ENCODE measurements at regions not wholly inside any gene's neighbourhood (a gene's known extent, or its start where the extent isn't known, plus 50 kb on each side); places are given as distances from the start of the nearest gene placed in this dataset.
"Not testable (repeated sequence)": the region's sequence is repeated elsewhere in the genome, so short reads cannot be mapped to it uniquely, and the experiment has no call there.

DNA sequence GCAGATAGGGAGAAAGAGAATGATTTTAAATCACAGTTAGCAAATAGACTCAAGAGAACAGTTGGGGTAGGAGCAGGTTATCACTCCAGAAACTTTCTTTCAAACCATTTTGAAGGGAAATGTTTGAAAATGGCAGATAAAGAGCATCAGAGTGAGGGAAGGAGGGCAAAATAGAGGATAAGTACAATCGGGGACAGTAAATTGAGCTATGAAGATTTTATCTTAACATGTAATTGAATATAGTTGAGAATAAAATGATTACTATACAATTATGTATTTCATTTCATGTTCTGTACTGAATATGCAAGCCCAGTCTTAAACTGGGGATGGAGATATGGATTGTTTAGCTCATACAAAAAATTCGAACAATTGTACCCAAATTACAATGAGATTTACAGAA is 54.0 kb downstream of the MAP10 start:
- intact Hi-C loops (cut with DNase I) = no loop called here
- DNase-seq (ENCODE audit: missing footprints) (no peak), ATAC-seq (no peak)

DNA sequence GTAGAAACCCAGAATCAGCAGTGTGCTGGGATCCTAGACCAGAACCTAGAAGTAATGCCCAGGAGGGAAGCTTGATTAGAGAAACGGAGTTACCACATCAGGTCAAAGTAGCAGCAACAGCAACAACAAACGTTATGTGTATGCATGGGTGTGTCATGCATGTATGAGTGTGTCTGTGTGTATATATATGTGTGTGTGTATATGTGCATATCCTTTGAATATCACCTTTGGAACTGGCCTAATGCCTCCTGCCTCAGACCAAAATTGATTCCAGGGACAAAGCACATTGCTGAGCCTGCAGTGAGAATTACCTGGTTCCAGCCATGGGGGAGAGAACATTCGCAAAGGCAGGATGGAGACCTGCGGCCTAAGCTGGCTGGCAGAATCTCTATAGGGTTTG is 55.9 kb downstream of the MAP10 start:
- DNase-seq (ENCODE audit: missing footprints) (no peak), ATAC-seq (no peak)
- intact Hi-C loops (cut with DNase I) = no loop called here

DNA sequence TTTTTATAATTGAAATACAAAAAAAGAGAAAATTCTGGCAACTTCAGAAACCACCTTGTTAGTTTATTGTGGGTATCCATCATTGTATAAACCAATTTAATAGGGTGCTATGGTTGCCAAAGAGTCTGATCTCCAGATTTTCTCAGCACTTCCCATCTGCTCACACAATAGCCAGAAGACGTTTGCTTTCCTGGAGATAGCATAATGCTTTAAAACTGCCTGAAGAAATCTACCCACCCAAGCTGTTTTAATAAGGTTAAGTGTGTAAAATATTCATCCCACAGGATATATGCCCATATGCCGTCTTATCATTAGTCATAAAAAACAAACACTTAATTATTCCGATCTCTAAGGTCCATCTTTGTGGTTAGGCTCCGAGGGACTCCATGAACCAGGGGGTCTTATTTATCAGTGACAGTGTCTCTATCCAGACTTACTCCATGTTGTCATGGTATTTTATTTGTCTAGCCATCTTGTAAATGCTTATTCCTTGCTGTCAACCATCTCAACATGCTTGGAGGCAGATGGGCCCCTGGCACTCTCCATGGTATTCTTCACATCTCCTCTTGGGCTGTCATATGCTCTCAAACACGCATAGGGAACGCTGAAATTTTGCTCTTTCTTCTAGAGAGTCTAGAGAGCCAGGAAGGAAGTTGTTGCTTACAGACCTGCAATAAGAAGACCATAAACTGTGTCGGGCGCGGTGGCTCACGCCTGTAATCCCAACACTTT is 58.5 kb downstream of the MAP10 start:
- ATAC-seq (no peak), DNase-seq (ENCODE audit: missing footprints) (no peak)
- intact Hi-C loops (cut with DNase I) = no loop called here

DNA sequence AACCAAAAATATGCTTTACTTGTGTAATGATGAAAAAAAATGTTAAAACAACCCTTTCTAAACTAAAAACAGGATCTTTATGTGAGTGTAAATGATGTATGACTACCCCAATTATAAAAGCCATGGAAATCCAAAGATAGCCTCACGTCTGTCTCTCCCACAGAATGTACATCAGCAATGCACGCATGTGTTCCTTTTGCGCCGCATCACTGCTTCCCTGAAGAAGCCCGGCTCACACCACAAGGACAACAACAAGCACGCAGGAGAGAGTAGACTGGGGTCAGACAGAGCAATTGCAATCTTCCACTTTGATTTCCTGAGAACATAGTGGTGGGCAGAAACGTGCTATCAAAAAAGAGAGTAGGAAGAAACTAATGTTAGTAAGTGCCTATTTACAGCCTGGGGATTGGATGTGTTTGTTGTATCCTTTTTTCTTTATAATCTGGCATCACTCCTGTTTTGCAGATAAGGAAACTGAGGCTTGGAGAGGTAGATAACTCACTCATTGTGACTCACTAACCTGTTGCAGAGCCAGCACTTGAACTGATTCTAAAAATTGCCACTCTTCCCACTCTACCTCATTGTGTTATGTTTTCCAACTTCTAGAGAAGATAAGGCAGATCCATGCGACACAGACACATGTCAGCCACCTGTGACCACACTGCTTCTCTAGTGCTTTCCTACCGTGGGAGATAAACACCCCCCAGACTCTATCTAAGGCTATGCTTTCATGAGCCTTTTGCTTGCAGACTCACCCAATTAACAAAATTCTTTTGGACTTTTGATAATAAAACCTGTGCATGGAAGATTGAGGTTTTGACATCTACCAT is 60.1 kb downstream of the MAP10 start:
- ATAC-seq (no peak), DNase-seq (ENCODE audit: missing footprints) (no peak)
- intact Hi-C loops (cut with DNase I) = no loop called here

DNA sequence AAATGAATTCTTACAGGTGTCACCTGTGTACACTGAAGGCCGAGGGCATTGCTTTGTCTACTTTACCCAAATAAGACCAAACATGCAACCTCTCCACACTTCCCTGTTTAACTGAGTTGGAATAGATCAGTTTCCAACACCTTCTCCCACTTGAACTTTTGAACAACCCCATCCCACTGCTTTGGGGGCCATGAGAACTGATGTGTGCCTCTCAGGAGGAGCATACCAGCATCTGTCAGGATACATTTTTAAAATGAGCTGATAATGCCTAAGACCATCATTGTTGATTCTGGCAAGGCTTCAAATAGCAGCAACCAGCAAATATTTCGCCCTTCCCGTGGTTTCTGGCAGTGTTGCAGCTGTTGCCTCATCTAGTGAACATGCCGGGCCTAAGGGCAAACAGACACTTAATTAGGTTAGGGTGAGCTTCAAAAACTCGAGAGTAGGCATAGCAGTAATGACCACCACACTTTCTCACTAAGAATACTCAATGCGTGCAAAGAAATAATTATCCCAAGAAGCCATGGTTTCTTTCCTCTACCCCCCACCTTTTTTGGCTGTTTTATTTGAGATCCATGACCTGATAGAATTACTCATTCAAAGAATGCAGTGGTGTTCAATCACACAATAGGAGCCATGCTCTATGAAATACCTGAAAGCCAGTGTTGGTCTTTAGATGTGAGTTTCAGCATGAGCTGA is 63.7 kb downstream of the MAP10 start:
- intact Hi-C loops (cut with DNase I) = no loop called here
- DNase-seq (ENCODE audit: missing footprints) = no peak
- ATAC-seq = no peak

DNA sequence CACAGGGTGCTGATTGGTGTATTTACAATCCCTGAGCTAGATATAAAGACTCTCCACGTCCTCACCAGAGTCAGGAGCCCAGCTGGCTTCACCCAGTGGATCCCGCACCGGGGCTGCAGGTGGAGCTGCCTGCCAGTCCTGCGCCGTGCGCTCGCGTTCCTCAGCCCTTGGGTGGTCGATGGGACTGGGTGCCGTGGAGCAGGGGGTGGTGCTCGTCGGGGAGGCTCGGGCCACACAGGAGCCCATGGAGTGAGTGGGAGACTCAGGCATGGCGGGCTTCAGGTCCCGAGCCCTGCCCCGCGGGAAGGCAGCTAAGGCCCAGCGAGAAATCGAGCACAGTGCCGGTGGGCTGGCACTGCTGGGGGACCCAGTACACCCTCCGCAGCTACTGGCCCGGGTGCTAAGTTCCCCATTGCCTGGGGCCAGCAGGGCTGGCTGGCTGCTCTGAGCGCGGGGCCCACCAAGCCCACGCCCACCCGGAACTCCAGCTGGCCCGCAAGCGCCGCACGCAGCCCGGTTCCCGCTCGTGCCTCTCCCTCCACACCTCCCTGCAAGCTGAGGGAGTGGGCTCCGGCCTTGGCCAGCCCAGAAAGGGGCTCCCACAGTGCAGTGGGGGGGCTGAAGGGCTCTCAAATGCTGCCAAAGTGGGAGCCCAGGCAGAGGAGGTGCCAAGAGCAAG is 66.2 kb downstream of the MAP10 start:
- intact Hi-C loops (cut with DNase I); ATAC-seq; DNase-seq (ENCODE audit: missing footprints): not testable (repeated sequence)

DNA sequence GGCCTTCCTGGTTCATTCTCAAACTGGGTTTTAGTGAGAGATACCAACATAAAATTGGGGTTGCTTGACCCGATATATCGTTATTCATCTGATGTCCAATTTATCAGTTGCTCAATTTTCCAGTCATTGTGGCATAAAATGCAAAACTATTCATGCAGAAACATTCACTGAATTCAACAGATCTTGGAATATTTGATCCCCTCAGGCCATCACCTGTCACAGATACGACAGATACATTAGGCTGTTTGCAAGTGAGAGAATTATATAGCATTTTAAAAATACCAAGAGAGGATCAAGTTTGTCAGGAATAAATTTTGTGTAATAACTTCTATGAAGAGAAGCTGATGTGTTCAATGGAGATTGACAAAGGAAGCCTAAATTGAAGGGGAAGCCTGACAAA is 67.1 kb downstream of the MAP10 start:
- no peak for ATAC-seq
- no peak for DNase-seq (ENCODE audit: missing footprints)
- intact Hi-C loops (cut with DNase I) = no loop called here

DNA sequence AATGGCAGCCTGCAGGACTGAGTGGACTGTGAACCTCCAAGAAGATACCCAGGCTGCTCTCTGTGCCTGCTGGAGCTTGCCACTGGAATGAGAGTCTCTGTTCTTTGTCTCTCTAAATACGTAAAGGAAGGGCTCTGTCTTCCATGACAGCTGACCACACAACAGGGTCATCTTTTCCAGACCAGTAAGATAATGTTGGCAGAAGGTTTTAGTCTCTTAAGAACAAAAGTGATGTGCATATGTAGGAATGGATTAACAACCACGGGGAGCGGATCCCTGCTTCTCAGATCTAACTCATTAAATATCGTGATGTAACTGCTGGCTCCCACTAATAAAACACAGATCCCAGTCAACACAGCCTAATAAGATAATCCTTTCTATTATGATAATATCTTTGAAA is 67.5 kb downstream of the MAP10 start:
- no peak for ATAC-seq
- intact Hi-C loops (cut with DNase I) = no loop called here
- no peak for DNase-seq (ENCODE audit: missing footprints)

DNA sequence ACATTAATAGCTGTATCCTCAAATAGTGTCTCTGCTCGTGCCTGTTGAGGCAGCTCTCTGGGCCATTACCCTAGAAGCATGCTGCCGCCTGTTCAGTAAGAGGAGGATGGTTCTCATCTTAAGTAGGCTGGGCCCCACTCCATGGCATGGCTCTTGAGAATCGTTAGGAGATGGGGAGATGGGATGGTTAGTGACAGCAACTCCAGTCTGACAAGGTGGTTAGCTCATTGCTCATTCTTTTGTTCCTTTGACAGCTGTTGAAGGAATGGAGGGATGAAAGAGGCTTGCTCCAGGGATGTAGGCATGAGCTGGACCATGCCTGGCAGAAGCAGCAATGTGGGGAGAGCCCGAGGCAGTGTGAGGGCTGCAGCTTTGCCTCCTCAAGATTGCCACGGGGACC is 68.2 kb downstream of the MAP10 start:
- intact Hi-C loops (cut with DNase I) = no loop called here
- ATAC-seq (no peak), DNase-seq (ENCODE audit: missing footprints) (no peak)

DNA sequence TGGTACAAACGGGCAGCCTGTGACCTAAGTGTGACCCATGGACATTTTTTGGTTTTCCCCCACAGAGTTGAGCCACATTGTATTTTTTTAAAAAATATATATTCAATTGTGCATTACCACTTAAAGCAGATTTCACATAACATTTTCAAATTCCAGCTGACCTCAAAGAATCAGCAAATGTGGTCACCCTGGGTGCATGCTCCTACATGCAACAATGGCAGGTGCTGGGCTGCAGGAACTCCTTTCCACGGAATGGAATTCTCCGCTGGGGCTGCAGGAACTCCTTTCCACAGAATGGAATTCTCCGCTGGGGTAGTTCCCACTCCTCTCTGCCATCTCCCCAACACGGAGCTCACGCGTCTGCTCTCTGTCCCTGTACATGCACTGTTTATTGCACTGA is 68.7 kb downstream of the MAP10 start:
- intact Hi-C loops (cut with DNase I) = no loop called here

DNA sequence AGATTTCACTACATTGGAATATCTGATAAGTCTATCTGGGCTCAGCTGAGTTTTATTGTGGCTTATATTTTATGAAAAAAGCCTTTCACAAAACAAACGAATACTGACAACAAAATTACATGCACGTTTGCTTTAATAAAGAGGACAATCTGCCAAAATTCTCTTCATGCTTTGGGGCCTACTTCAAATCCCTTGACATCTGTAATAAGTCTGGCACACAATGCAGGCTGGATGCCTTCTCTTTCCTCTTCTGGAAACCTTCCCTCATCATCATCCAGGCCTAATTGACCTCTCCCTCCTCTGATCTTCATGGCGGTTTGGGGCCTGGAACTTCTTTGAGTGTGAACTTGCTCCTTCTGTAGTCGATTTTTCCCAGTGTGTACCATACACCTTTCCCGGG is 70.3 kb downstream of the MAP10 start:
- ATAC-seq (no peak), DNase-seq (ENCODE audit: missing footprints) (no peak)
- intact Hi-C loops (cut with DNase I) = no loop called here

More for the DNA sequence above, 68.7 kb downstream of the MAP10 start:
- no peak for DNase-seq (ENCODE audit: missing footprints)
- ATAC-seq = no peak

DNA sequence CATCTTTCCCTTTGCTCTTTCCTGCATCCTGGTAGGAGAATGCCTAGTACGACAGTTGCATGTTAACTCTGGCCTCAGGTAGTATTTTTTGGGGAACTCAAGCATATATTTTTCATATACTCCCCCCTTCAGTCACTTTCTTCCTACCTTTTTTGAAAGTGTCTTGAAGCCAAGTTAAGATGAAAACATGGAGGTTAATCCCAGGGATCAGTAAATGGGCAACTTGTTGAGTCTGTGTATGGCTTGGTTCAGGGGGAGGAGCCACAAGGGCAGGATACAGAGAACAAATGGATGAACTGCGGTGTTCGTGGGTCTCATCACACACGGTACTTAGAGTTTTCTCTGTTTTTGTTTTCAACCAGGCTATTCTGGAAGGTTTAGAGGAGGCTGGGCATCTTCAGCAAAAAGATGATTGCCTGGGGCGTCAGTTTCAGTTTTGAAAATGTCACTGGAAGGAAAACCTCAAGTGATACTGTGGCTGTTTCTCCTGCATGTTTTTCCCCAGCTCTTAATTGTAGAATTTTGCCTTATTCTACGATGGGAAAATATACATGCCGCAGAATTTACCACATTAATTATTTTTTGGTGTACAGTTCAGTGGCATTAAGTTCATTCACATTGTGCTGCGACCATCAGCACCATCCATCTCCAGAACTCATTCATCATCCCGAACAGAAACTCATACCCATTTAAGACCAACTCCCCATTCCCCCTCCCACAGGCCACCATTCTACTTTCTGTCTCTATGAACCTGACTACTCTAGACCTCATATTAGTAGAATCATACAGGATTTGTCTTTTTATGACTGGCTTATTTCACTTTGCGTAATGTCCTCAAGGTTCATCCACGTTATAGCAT is 71.5 kb downstream of the MAP10 start:
- intact Hi-C loops (cut with DNase I) = no loop called here
- no peak for DNase-seq (ENCODE audit: missing footprints)

DNA sequence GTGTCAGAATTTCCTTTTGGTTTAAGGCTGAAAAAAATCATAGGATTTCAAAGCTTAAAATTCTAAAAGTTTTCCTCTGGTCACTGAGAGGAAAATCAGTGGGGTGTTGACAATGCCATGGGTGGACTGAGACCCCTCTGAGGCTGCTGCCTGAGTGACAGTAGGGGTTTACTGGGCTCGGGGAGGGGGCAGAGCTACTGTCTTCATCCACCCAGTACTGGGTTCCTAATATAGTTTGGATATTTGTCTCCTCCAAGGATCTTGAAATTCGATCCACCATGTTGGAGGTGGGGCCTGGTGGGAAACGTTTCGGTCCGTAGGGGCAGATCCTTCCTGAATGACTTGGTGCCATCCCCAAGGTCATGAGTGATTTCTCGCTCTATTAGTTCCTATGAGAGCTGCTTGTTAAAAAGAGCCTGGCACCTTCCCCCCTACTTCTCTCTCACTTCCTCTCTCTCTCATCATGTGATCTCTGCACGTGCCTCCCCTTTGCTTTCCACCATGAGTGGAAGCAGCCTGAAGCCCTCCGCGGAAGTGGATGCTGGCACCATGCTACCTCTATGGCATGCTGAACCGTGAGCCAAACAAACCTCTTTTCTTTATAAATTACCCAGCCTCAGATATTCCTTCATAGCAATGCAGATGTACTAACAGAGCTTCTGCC is 72.3 kb downstream of the MAP10 start:
- DNase-seq (ENCODE audit: missing footprints) = no peak
- intact Hi-C loops (cut with DNase I) = no loop called here
- ATAC-seq = no peak

More for the DNA sequence above, 71.5 kb downstream of the MAP10 start:
- no peak for ATAC-seq

DNA sequence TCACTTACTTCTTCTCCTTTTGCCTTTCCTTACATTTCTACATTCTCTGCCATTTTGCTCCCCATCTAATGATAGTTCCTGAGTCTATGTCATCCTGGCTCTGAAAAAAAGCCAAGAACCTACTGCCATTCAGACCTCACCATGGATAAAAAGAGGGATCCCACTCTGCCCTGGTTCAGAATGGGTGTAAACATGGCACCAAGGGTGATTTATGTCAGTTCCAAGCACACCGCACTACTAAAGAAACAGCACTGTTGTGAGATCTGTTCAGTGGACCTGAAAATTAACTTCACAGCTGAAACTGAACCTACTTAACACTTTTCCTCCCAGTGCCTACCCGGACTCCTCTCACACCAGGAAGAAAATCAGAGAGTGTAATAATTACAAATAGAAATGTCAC is 72.3 kb upstream of the NTPCR start:
- no peak for DNase-seq (ENCODE audit: missing footprints)
- no peak for ATAC-seq
- intact Hi-C loops (cut with DNase I) = no loop called here

DNA sequence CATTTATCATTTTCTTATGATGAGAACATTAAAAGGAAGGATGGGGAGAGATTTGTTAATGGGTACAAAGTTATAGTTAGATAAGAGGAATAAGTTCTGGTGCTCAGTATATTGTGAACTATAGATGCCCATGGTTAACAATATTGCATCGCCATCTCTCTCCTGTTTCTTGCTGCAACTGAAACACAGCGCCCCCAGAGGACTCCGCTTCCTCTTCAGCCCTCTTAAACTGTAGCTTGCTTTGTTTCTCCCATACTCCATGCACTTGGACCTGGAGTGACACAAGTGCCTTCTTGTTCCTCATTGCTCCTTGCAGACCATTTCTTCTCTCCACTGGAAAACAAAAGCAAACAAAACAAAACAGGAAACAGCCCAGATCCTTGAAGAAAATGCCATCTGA is 70.1 kb upstream of the NTPCR start:
- DNase-seq (ENCODE audit: missing footprints) = no peak
- intact Hi-C loops (cut with DNase I) = no loop called here
- peak; percentile 31 for ATAC-seq

DNA sequence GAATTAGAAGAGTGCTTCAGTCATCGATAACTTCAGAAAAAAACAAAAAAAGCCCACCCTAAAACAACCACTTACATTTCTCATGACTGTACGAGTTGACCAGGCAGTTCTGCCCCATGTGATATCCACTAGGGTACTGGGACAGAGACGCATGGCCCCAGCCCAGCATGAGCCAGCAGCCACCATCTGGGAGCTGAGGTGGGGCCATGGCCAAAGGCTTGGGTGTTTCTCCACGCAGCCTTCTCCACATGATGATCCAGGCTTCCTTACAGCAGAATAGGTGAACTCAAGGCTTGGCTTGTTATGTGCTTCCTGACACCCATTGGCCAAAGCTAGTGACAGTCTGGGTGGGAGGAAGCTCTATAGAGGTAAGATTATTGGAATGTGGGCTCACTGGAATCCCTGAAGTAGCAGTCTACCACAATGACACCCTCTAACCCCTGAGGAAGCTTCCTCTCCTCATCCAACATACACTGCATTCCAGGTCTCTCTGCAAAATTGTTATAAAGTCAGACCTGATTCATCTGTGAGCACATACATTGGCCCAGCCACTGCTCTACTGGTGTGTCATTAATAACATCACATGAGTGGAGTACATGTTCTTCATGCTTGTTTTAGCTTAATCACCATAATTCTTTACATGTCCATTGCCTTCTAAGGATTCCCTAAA is 66.3 kb upstream of the NTPCR start:
- intact Hi-C loops (cut with DNase I) = no loop called here
- DNase-seq (ENCODE audit: missing footprints) = no peak
- ATAC-seq = no peak

DNA sequence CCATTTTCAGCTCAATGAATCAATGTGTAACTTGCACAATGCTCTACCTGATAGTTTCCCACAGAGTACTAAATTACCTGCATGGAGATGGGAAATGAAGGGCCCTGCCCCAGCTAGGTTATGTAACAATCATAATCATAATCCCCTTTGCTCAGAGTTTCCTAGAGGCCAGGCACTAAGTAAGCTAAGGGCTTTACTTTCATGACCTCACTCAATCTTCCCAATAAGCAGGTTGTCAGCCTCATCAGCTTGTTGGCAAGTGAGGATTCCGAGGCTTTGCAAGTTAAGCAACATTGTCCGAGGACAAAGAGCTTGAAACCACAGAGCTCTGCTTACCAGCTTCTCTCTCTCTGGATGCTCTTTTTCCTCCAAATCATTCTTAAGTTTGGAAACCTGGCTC is 64.1 kb upstream of the NTPCR start:
- intact Hi-C loops (cut with DNase I) = no loop called here
- no peak for ATAC-seq
- DNase-seq (ENCODE audit: missing footprints) = no peak
